ENCODE measurements at regions not wholly inside any gene's neighbourhood (a gene's known extent, or its start where the extent isn't known, plus 50 kb on each side); places are given as distances from the start of the nearest gene placed in this dataset.

DNA sequence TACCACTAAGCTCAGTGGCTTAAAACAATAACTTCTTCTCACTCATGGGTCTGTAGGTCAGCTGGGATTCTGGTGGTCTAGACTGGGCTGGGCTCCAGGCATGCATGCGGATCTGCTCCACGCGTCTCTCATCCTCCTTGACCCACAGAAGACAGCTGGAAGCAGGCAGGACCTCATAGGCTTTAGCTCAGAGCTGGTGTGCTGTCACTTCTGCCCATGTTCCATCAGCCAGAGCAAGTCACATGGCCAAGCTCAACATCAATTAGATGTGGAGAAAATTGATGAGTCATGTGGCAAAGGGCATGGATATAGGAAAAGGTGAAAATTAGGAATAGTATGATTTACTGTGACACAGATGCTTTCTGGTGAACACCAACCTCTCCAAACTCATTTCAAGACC lies 57.4 kb upstream of the PSMF1 start:
- ChIA-PET POLR2A (ENCODE audit: partially characterized antibody) (no interaction called here), CTCF (ENCODE audit: partially characterized antibody) (no interaction called here)
- FAIRE-seq, result no peak
- Histone ChIP-seq H2AFZ (ENCODE audit: low read length) (no peak overlapping the region; the same call in 1 of the 2 replicates), H3K79me2 (ENCODE audit: control insufficient read depth in 1 of 2, insufficient read depth in 2 of 2, low read length in 2 of 2) (no peaks in the 10 kb centered on the region), H3K27me3 (replicated peaks in 1 of 4; ENCODE audit: control insufficient read depth in 3 of 4, extremely low read depth in 1 of 4, insufficient read depth in 3 of 4, low read length in 3 of 4) (no peaks in the 10 kb centered on the region; a peak in 1 of 7 replicates), H4K20me1 (replicated peaks in 1 of 2; ENCODE audit: control insufficient read depth in 1 of 2, insufficient read depth in 2 of 2, low read length in 2 of 2) (no peaks in the 10 kb centered on the region), H3K4me1 (replicated peaks in 1 of 4; ENCODE audit: control insufficient read depth in 3 of 4, insufficient read depth in 4 of 4, low read length in 3 of 4) (0 out of 7 replicates have a peak, but pooled peaks cover 0 to 3% (median 0%) of the 10 kb centered on the region in 4 experiments), H3K79me1 (ENCODE audit: low read depth, low read length) (no peaks in the 10 kb centered on the region), H3K36me3 (ENCODE audit: control insufficient read depth in 2 of 4, insufficient read depth in 4 of 4, low read length in 3 of 4) (no peaks in the 10 kb centered on the region), H3K14ac (ENCODE audit: insufficient read length) (no peak overlapping the region), H2AK5ac (ENCODE audit: low read depth, low read length) (no peak overlapping the region), H3K4me3 (ENCODE audit: extremely low read depth in 1 of 4, insufficient read depth in 2 of 4, low read depth in 3 of 4, low read length in 4 of 4) (no peak overlapping the region), H3K4ac (replicated peaks; ENCODE audit: insufficient read length, low read depth, low read length) (no peak overlapping the region), H3K9ac (replicated peaks in 1 of 4; ENCODE audit: extremely low read depth in 1 of 4, low read depth in 3 of 4, low read length in 3 of 4) (no peak overlapping the region), H4K8ac (ENCODE audit: extremely low read depth, insufficient read depth, low read length) (no peak overlapping the region), H4K5ac (ENCODE audit: insufficient read length, low read depth, low read length) (no peak overlapping the region), H2BK5ac (ENCODE audit: low read depth, low read length) (no peak overlapping the region), H2BK120ac (replicated peaks; ENCODE audit: low read depth, low read length) (no peak overlapping the region), H3K27ac (ENCODE audit: low read depth, low read length) (no peak overlapping the region), H3K23ac (ENCODE audit: insufficient read length) (no peak overlapping the region), H2BK15ac (ENCODE audit: low read length) (no peak overlapping the region), H2BK20ac (ENCODE audit: low read length) (no peak overlapping the region), H3K23me2 (ENCODE audit: low read depth, low read length) (no peaks in the 10 kb centered on the region), H3K4me2 (ENCODE audit: insufficient read depth in 1 of 2, low read depth in 2 of 2, low read length in 2 of 2) (no peak overlapping the region), H3K18ac (ENCODE audit: extremely low read depth, low read length) (no peak overlapping the region), H4K91ac (replicated peaks; ENCODE audit: insufficient read length, low read length) (no peak overlapping the region), H3K56ac (replicated peaks; ENCODE audit: insufficient read length, low read depth, low read length) (no peak overlapping the region), H2BK12ac (ENCODE audit: low read depth, low read length) (no peak overlapping the region), H3K9me3 (ENCODE audit: insufficient read depth in 2 of 2, low read depth in 1 of 2, low read length in 1 of 2) (no peaks in the 10 kb centered on the region)
- 79% methylated on average over 3 of the region's 3 CpGs; no CpG with 5 or more reads in 1 of the 2 experiments for WGBS, 2 experiments (ENCODE audit: extremely low coverage in 1 of 2, insufficient coverage in 1 of 2, insufficient read length in 1 of 2, insufficient replicate concordance in 2 of 2, low coverage in 1 of 2, low lambda C conversion rate in 2 of 2, missing lambda C conversion rate in 1 of 2)
- no peak for DNase-seq (ENCODE audit: low read depth in 1 of 2, low spot score in 2 of 2)
- TF ChIP-seq, protein P1, sequence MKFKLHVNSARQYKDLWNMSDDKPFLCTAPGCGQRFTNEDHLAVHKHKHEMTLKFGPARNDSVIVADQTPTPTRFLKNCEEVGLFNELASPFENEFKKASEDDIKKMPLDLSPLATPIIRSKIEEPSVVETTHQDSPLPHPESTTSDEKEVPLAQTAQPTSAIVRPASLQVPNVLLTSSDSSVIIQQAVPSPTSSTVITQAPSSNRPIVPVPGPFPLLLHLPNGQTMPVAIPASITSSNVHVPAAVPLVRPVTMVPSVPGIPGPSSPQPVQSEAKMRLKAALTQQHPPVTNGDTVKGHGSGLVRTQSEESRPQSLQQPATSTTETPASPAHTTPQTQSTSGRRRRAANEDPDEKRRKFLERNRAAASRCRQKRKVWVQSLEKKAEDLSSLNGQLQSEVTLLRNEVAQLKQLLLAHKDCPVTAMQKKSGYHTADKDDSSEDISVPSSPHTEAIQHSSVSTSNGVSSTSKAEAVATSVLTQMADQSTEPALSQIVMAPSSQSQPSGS (IDR thresholded peaks at IDR 0.05; ENCODE audit: low read length), result no peak
- TF ChIP-seq ASH2L (IDR thresholded peaks at IDR 0.05; ENCODE audit: low read length) (no peak), POLR2AphosphoS5 (IDR thresholded peaks at IDR 0.05; ENCODE audit: low read depth, low read length) (no peak), KDM4A (IDR thresholded peaks at IDR 0.05; ENCODE audit: low read depth, low read length, severe bottlenecking) (no peak), CBX5 (IDR thresholded peaks at IDR 0.05; ENCODE audit: low read depth, low read length) (no peak), SUZ12 (IDR thresholded peaks at IDR 0.05; ENCODE audit: low read length) (no peak), GTF2F1 (IDR thresholded peaks at IDR 0.05; ENCODE audit: borderline replicate concordance, low read depth, low read length) (no peak), CBX8 (IDR thresholded peaks at IDR 0.05; ENCODE audit: borderline replicate concordance, low read depth, low read length) (no peak), RBBP5 (IDR thresholded peaks at IDR 0.05; ENCODE audit: borderline replicate concordance, low read depth, low read length) (no peak), RNF2 (IDR thresholded peaks at IDR 0.05; ENCODE audit: borderline replicate concordance, low read depth, low read length, missing control alignments, poor library complexity, severe bottlenecking) (no peak)
- TF ChIP-seq, protein P2, sequence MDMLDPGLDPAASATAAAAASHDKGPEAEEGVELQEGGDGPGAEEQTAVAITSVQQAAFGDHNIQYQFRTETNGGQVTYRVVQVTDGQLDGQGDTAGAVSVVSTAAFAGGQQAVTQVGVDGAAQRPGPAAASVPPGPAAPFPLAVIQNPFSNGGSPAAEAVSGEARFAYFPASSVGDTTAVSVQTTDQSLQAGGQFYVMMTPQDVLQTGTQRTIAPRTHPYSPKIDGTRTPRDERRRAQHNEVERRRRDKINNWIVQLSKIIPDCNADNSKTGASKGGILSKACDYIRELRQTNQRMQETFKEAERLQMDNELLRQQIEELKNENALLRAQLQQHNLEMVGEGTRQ (IDR thresholded peaks at IDR 0.05; ENCODE audit: low read length), result no peak
